Retinal pigment epithelial cell (primary cell): ENCODE measurements at regions not wholly inside any gene's neighbourhood (a gene's known extent, or its start where the extent isn't known, plus 50 kb on each side); places are given as distances from the start of the nearest gene placed in this dataset.

Experiments
- DNase-seq: peaks from one replicate; pipeline ENCODE4 v3.0.0-alpha.2; 2010; ENCODE audit warnings: low read depth
- H3K4me3 ChIP-seq: 2 replicates; pipeline ENCODE4 v1.5.1; 2011; ENCODE audit warnings: mild to moderate bottlenecking, low read length, control low read depth, moderate library complexity
- TF ChIP-seq, protein P1 (sequence below): conservative IDR thresholded peaks from 2 replicates; pipeline ENCODE4 v1.5.1; 2011; ENCODE audit warnings: low read depth, low read length, control low read depth, inconsistent platforms

DNA sequence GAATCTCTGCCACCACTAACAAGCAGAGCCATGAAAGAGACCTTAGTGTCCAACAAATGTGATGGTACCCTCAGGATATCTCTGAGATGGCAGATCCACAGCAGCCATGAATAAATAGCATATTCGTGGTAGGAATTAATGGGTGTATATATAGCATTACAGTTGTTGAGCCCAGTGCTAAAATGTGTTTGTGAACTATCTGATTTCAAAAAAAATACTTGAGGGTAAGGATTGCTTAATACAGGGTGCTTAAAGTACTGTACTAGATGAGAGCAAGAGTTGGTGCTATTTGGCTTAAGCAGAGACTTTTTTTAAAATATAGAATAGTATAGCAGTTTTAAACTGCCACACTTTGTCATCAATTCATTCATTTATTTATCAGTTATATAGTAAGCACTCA is 101.5 kb upstream of the GALNT5 start:
- TF ChIP-seq, protein P1, sequence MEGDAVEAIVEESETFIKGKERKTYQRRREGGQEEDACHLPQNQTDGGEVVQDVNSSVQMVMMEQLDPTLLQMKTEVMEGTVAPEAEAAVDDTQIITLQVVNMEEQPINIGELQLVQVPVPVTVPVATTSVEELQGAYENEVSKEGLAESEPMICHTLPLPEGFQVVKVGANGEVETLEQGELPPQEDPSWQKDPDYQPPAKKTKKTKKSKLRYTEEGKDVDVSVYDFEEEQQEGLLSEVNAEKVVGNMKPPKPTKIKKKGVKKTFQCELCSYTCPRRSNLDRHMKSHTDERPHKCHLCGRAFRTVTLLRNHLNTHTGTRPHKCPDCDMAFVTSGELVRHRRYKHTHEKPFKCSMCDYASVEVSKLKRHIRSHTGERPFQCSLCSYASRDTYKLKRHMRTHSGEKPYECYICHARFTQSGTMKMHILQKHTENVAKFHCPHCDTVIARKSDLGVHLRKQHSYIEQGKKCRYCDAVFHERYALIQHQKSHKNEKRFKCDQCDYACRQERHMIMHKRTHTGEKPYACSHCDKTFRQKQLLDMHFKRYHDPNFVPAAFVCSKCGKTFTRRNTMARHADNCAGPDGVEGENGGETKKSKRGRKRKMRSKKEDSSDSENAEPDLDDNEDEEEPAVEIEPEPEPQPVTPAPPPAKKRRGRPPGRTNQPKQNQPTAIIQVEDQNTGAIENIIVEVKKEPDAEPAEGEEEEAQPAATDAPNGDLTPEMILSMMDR = no peak
- H3K4me3 ChIP-seq = no peak overlapping the region
- no peak for DNase-seq

DNA sequence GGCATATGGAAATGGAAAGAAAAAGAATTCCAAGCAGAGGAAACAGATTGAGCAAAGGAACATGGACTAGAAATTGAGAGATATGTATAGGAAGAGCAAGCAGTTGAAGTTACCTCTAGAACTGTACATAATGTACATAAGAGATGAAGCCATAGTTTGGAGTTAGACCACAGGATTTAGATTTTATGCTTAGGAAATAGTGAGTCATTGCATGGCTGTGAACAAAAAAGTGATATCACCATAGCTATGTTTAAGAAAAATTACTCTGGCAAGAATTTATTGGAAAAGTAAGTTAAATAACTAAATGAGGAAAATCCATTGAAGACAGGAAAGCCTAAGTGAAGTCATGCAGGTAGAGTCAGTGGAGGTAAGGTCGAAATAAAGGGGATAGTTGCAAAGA is 99.4 kb upstream of the GALNT5 start:
- DNase-seq = no peak
- H3K4me3 ChIP-seq = no peak overlapping the region
- TF ChIP-seq, protein P1 = no peak

DNA sequence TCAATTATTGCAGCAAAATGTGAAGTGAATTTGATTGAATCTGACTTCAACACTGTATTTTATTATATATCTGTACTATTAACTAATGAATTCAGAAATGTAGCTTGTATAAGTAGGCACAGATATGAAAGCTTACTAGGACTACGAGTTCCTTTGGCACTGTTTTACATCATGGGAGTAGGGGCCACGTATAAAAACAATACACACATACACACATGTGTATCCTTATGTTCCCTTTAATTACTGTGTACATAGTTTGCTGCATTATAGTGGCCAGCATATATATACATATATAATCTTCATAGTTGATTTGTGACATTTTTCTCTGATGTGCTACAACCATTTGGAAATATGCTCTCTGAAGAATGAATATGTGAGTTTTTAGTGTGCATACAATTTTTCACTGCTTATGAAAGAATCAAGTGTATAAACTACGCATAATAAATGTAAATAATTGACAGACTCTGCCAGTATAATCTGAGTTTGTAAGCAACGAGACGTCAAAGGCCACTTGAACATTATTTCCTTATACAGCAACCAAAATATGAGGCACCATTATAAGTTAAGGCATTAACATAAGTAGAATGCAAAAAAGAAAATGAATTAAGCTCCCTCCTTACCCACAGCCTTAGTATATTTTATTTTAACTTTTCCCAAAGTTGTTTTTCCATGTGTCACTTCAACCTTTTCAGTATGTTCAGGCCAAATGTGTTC is 98.1 kb upstream of the GALNT5 start:
- DNase-seq = no peak
- H3K4me3 ChIP-seq = no peak overlapping the region
- TF ChIP-seq, protein P1 = no peak

DNA sequence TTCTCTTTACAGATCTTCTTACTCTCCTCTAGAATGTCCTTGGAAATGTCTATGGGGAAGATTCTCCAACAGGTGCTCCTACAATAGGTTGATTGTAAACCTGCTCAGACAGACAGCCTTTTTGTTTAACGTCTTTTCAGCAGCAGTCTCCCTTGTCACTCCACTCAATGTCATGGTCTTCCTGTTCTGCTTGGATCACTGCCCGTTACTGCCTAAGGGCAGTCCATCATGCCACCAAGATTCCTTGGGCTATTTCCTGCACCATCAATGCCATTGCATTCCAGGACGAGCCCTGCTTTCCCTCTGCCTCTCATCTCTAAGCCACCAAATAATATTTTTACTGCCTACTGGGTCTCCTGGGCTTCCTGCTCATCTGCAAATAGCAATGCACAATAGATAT is 97.4 kb upstream of the GALNT5 start:
- H3K4me3 ChIP-seq = no peak overlapping the region
- TF ChIP-seq, protein P1 = no peak
- no peak for DNase-seq

DNA sequence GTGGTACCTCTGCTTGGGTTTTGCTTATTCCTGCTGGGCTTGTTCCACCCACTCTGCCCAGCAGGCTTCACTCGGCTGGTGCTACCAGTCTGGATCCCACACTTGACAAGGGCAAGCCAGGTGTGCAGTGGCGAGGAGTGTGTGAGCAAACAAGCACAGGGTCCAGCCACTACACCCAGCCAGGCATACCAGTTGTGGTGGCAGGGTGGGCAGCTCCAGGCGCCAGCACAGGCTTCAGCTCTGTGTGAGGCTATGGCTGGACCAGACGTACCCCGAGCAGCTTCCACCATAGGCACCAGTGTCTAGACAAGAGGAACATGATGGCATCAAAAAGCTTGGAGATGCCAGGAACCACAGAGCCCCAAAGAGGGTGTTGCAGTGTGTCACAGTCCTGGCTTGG is 93.1 kb upstream of the GALNT5 start:
- no peak overlapping the region for H3K4me3 ChIP-seq
- TF ChIP-seq, protein P1 = no peak
- DNase-seq = no peak

DNA sequence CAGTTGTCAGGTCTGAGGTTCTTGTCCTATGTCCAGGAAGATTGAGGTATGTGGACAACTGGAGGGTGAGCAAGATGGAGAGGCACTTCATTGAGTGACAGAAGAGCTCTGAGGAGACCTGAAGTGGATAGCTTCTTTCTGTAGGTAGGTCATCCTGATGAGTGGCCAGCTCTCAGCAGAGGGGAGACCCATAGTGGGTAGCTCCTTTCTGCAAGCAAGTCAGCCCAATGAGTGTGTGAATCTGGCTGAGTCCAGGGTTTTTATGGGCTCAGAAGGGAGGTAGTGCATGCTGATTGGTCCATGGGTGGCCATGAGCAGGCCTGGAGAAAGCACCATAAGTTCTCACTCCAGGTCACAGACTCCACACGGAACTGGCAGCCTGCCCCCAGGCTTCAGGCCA is 92.6 kb upstream of the GALNT5 start:
- DNase-seq = no peak
- no peak overlapping the region for H3K4me3 ChIP-seq
- TF ChIP-seq, protein P1 = no peak

DNA sequence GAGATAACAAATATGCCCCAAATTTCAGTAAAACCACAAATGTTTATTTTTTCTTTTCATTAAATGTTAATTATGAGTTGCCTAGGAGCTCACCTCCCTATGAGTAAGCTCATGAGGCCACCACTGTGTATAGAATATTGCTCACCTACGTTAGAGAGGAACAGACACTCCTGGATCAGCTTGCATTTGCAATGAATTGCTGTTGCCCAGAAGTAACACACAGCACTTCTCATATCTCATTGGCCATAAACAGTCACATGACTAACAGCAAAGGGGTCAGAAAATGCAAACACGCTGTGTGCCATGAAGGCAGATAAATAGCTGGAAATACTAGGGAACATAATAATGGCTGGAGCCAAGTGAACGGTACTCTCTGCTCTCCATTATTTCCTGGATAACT is 89.0 kb upstream of the GALNT5 start:
- DNase-seq = no peak
- no peak overlapping the region for H3K4me3 ChIP-seq
- TF ChIP-seq, protein P1 = no peak
